IMR-90 (cell line): ENCODE measurements at regions not wholly inside any gene's neighbourhood (a gene's known extent, or its start where the extent isn't known, plus 50 kb on each side); places are given as distances from the start of the nearest gene placed in this dataset.

ENCODE experiments used
- ATAC-seq: fragments of 200-7000 bp; cut with Tn5 transposase; 2 replicates; pipeline ENCODE4 v1.9.1; 2020; ENCODE audit warnings: low read depth, mild to moderate bottlenecking, moderate library complexity
- BruUV-seq: library from RNA; stranded (reverse); fragments of 400-500 nt; replicated peaks from 2 replicates; lab custom pipeline; 2021; lab: Mats Ljungman, UMichigan
- CTCF ChIA-PET: fragments of 300-600 bp; formaldehyde crosslinking; extraction: SDS; loops from one replicate; lab custom pipeline; 2021; ENCODE audit warnings: antibody characterized with exemption; lab: Yijun Ruan, JAX
- POLR2A ChIA-PET: fragments of 300-600 bp; sonication (Branson Sonifier 250); formaldehyde crosslinking; loops from one replicate; lab custom pipeline; 2022; ENCODE audit warnings: antibody characterized with exemption; ENCODE audit not compliant: unreplicated experiment; lab: Charles Lee
- DNase-seq: peaks from one replicate; pipeline ENCODE4 v3.0.0; 2013
- H2AFZ ChIP-seq: replicated peaks from 2 replicates; pipeline ENCODE3; 2013; ENCODE audit warnings: low read length, mild to moderate bottlenecking; ENCODE audit not compliant: poor library complexity
- H2AK5ac ChIP-seq: 2 replicates; pipeline ENCODE4 v1.6.1; 2013; ENCODE audit warnings: low read depth, low read length, inconsistent platforms
- H2AK9ac ChIP-seq: replicated peaks from 2 replicates; pipeline ENCODE3; 2013; ENCODE audit warnings: mild to moderate bottlenecking, low read depth, low read length, moderate library complexity; ENCODE audit not compliant: poor library complexity
- H2BK120ac ChIP-seq: 2 replicates; pipeline ENCODE4 v1.6.1; 2013; ENCODE audit warnings: low read depth, low read length, inconsistent platforms
- H2BK15ac ChIP-seq: 3 replicates; pipeline ENCODE4 v1.6.1; 2013; ENCODE audit warnings: low read depth, low read length, inconsistent platforms
- H2BK20ac ChIP-seq: 2 replicates; pipeline ENCODE4 v1.6.1; 2013; ENCODE audit warnings: low read depth, mild to moderate bottlenecking, inconsistent platforms, low read length, moderate library complexity
- H2BK5ac ChIP-seq: 2 replicates; pipeline ENCODE4 v1.6.1; 2013; ENCODE audit warnings: mild to moderate bottlenecking, low read depth, low read length, inconsistent platforms; ENCODE audit not compliant: poor library complexity, severe bottlenecking
- H3K14ac ChIP-seq: replicated peaks from 2 replicates; pipeline ENCODE4 v1.6.1; 2013; ENCODE audit warnings: low read depth, low read length, inconsistent platforms
- H3K18ac ChIP-seq: 2 replicates; pipeline ENCODE4 v1.6.1; 2013; ENCODE audit warnings: low read depth, low read length, control low read depth
- H3K23ac ChIP-seq: 2 replicates; pipeline ENCODE4 v1.6.1; 2013; ENCODE audit warnings: low read depth, low read length, inconsistent platforms
- H3K27ac ChIP-seq: 2 replicates; pipeline ENCODE4 v1.5.1; 2013; ENCODE audit warnings: mild to moderate bottlenecking, control low read depth, low read length; ENCODE audit not compliant: insufficient read depth
- H3K27me3 ChIP-seq: 2 replicates; pipeline ENCODE4 v1.6.1; 2013; ENCODE audit warnings: low read length; ENCODE audit not compliant: control insufficient read depth, insufficient read depth
- H3K36me3 ChIP-seq: 2 replicates; pipeline ENCODE4 v1.6.1; 2013; ENCODE audit warnings: low read length, mixed read lengths; ENCODE audit not compliant: control insufficient read depth, insufficient read depth
- H3K4ac ChIP-seq: 2 replicates; pipeline ENCODE4 v1.6.1; 2013; ENCODE audit warnings: low read depth, low read length, inconsistent platforms
- H3K4me1 ChIP-seq: 2 replicates; pipeline ENCODE4 v1.6.1; 2013; ENCODE audit warnings: low read length, mixed read lengths; ENCODE audit not compliant: control insufficient read depth, insufficient read depth
- H3K4me2 ChIP-seq: 2 replicates; pipeline ENCODE4 v1.6.1; 2013; ENCODE audit warnings: low read depth, mild to moderate bottlenecking, control low read depth, low read length, moderate library complexity
- H3K4me3 ChIP-seq: 2 replicates; pipeline ENCODE4 v1.5.1; 2013; ENCODE audit warnings: low read depth, mild to moderate bottlenecking, control low read depth, low read length, moderate library complexity; ENCODE audit not compliant: insufficient read depth
- H3K56ac ChIP-seq: 2 replicates; pipeline ENCODE4 v1.6.1; 2013; ENCODE audit warnings: low read length, inconsistent platforms; ENCODE audit not compliant: insufficient read depth; ENCODE audit errors: extremely low read depth
- H3K79me1 ChIP-seq, 2 experiments: 2 replicates each; pipeline ENCODE4 v1.6.1; 2013; ENCODE audit warnings: low read length in 2 of 2, inconsistent platforms in 1 of 2, low read depth in 1 of 2
- H3K9ac ChIP-seq: 2 replicates; pipeline ENCODE4 v1.6.1; 2013; ENCODE audit warnings: low read depth, low read length, control low read depth
- H3K9me1 ChIP-seq: 2 replicates; pipeline ENCODE4 v1.6.1; 2013; ENCODE audit warnings: low read length, inconsistent platforms; ENCODE audit not compliant: insufficient read depth
- H3K9me3 ChIP-seq: 2 replicates; pipeline ENCODE4 v1.6.1; 2013; ENCODE audit warnings: low read length; ENCODE audit not compliant: control insufficient read depth, insufficient read depth
- H4K20me1 ChIP-seq: 2 replicates; pipeline ENCODE4 v1.6.1; 2013; ENCODE audit warnings: low read length, inconsistent platforms; ENCODE audit not compliant: insufficient read depth
- H4K5ac ChIP-seq: 2 replicates; pipeline ENCODE4 v1.6.1; 2013; ENCODE audit warnings: mild to moderate bottlenecking, low read depth, low read length, control low read depth
- H4K8ac ChIP-seq, 2 experiments: 2 replicates each; pipeline ENCODE4 v1.6.1; 2013; ENCODE audit warnings: low read depth in 2 of 2, low read length in 2 of 2, control low read depth in 1 of 2, inconsistent platforms in 1 of 2
- H4K91ac ChIP-seq: 2 replicates; pipeline ENCODE4 v1.6.1; 2013; ENCODE audit warnings: low read depth, low read length, inconsistent platforms; ENCODE audit not compliant: insufficient read depth
- BHLHE40 ChIP-seq: fragments of 150-350 bp; IDR thresholded peaks from 2 replicates; pipeline ENCODE4 v1.6.1; 2016; ENCODE audit warnings: mild to moderate bottlenecking, low read depth, low read length
- FOS ChIP-seq: fragments of 150-350 bp; IDR thresholded peaks from 2 replicates; pipeline ENCODE4 v1.6.1; 2016; ENCODE audit warnings: low read depth, low read length
- MAZ ChIP-seq: IDR thresholded peaks from 2 replicates; pipeline ENCODE4 v1.6.1; 2012; ENCODE audit warnings: low read depth, mild to moderate bottlenecking, low read length, improper control_type of control experiment, moderate library complexity, borderline replicate concordance
- WGBS, 2 experiments: methylation state at CpG; one replicate each; pipeline versions ENCODE4 v1.1.5 to v1.1.7; 2013; ENCODE audit warnings: missing lambda C conversion rate in 2 of 2; ENCODE audit not compliant: insufficient read length in 1 of 2; ENCODE audit errors: extremely low coverage in 2 of 2; 5-methylcytosine and 5-hydroxymethylcytosine counted together
- dilution Hi-C: fragments of 300-500 bp; cut with HindIII; formaldehyde crosslinking; loops from one replicate; pipeline ENCODE4 v1.14.3; 2018; ENCODE audit warnings: low sequenced_read_pairs; ENCODE audit not compliant: unreplicated experiment
- in situ Hi-C: fragments of 300-500 bp; cut with MboI; formaldehyde crosslinking; loops from 3 replicates; pipeline ENCODE4 v1.14.3; 2019; ENCODE audit warnings: low sequenced_read_pairs, inconsistent platforms, mixed read lengths
- intact Hi-C: fragments of 100-400 bp; cut with micrococcal nuclease; formaldehyde crosslinking; loops from 2 replicates; pipeline ENCODE4 v1.10.0; 2022
- TF ChIP-seq, protein P1 (sequence below): fragments of 150-350 bp; IDR thresholded peaks from 2 replicates; pipeline ENCODE4 v1.6.1; 2016; ENCODE audit warnings: low read depth, mild to moderate bottlenecking, low read length, moderate library complexity, borderline replicate concordance

GRCh38 chr4:31104043-31104442 lies 383.9 kb downstream of the PCDH7 start:
- Histone ChIP-seq H4K91ac (no peak overlapping the region), H2AK9ac (no peak overlapping the region), H3K4me1 (peaks cover 11% of the 10 kb centered on the region), H4K5ac (no peak overlapping the region), H2BK5ac (no peak overlapping the region), H2BK15ac (no peak overlapping the region), H3K79me1 (no peaks in the 10 kb centered on the region), H3K56ac (no peak overlapping the region), H2BK120ac (no peak overlapping the region), H3K9ac (no peak overlapping the region), H2BK20ac (no peak overlapping the region), H3K18ac (no peak overlapping the region), H2AK5ac (no peak overlapping the region), H4K20me1 (no peaks in the 10 kb centered on the region), H3K27me3 (no peaks in the 10 kb centered on the region), H4K8ac (no peak overlapping the region), H3K23ac (no peak overlapping the region; the same call in 1 of the 2 replicates), H3K9me3 (no peaks in the 10 kb centered on the region), H3K27ac (no peak overlapping the region), H3K36me3 (no peaks in the 10 kb centered on the region), H3K4me2 (peak overlapping the region; percentile 63; the same call in 1 of the 2 replicates), H3K4me3 (no peak overlapping the region), H2AFZ (no peak overlapping the region), H3K4ac (no peak overlapping the region), H3K14ac (no peak overlapping the region), H3K9me1 (peaks cover 5% of the 10 kb centered on the region; the same call in 1 of the 2 replicates)
- BruUV-seq, result no TSS peak
- dilution Hi-C loops (no loop called here), in situ Hi-C loops (no loop called here), intact Hi-C loops (no loop called here)
- peak; percentile 54 for DNase-seq
- no CpG with 5 or more reads among the region's 1 CpG for WGBS, 2 experiments
- ATAC-seq, result peak; percentile 79
- CTCF ChIA-PET, result no interaction called here
- TF ChIP-seq BHLHE40, result no peak
- TF ChIP-seq, protein P1, sequence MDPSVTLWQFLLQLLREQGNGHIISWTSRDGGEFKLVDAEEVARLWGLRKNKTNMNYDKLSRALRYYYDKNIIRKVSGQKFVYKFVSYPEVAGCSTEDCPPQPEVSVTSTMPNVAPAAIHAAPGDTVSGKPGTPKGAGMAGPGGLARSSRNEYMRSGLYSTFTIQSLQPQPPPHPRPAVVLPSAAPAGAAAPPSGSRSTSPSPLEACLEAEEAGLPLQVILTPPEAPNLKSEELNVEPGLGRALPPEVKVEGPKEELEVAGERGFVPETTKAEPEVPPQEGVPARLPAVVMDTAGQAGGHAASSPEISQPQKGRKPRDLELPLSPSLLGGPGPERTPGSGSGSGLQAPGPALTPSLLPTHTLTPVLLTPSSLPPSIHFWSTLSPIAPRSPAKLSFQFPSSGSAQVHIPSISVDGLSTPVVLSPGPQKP, result no peak
- 0 out of 2 replicates have a peak, but pooled peaks have one; percentile 6 for TF ChIP-seq FOS
- TF ChIP-seq MAZ, result no peak
- POLR2A ChIA-PET, result no interaction called here
